ENCODE measurements at regions not wholly inside any gene's neighbourhood (a gene's known extent, or its start where the extent isn't known, plus 50 kb on each side); places are given as distances from the start of the nearest gene placed in this dataset.

- H3K36me3 Mint-ChIP-seq (ENCODE audit: insufficient read depth, unreplicated experiment), result no peaks in the 10 kb centered on the region
- H3K27me3 Mint-ChIP-seq (ENCODE audit: insufficient read depth, unreplicated experiment), result no peaks in the 10 kb centered on the region
- ChIA-PET CTCF (no interaction called here), POLR2A (no interaction called here)
- Histone ChIP-seq H3K27me3 (replicated peaks; ENCODE audit: control insufficient read depth, insufficient read depth, low read length) (no peaks in the 10 kb centered on the region), H3K9me3 (no peaks in the 10 kb centered on the region), H3K4me1 (no peaks in the 10 kb centered on the region), H3K4me3 (ENCODE audit: low read depth, low read length) (no peak overlapping the region), H3K36me3 (ENCODE audit: control insufficient read depth, insufficient read depth, low read length) (no peaks in the 10 kb centered on the region)
- DNase-seq, result no peak
- no peak overlapping the region for H3K4me3 Mint-ChIP-seq (ENCODE audit: unreplicated experiment)
- no peaks in the 10 kb centered on the region for H3K4me1 Mint-ChIP-seq (ENCODE audit: low read depth, unreplicated experiment)
- intact Hi-C loops (cut with micrococcal nuclease; ENCODE audit: unreplicated experiment), result no loop called here
- H3K9me3 Mint-ChIP-seq (ENCODE audit: unreplicated experiment), result no peaks in the 10 kb centered on the region
- TF ChIP-seq CTCF (IDR thresholded peaks at IDR 0.05; ENCODE audit: insufficient read depth in 1 of 2, low read depth in 1 of 2, low read length in 1 of 2, severe bottlenecking in 1 of 2, unreplicated experiment in 1 of 2), result no peak
- H3K27ac Mint-ChIP-seq (ENCODE audit: unreplicated experiment), result no peak overlapping the region
- BruUV-seq (replicated peaks), result no TSS peak
These were observed 208.3 kb downstream of the TRAM1L1 start for GRCh38 chr4:116877069-116877468.

GRCh38 chr4:116872941-116873340, 212.4 kb downstream of the TRAM1L1 start:
- Mint-ChIP-seq H3K27me3 (ENCODE audit: insufficient read depth, unreplicated experiment) (no peaks in the 10 kb centered on the region), H3K9me3 (ENCODE audit: unreplicated experiment) (no peaks in the 10 kb centered on the region), H3K27ac (ENCODE audit: unreplicated experiment) (no peak overlapping the region), H3K4me1 (ENCODE audit: low read depth, unreplicated experiment) (no peaks in the 10 kb centered on the region), H3K36me3 (ENCODE audit: insufficient read depth, unreplicated experiment) (no peaks in the 10 kb centered on the region), H3K4me3 (ENCODE audit: unreplicated experiment) (no peak overlapping the region)
- Histone ChIP-seq H3K9me3 (no peaks in the 10 kb centered on the region), H3K27me3 (replicated peaks; ENCODE audit: control insufficient read depth, insufficient read depth, low read length) (no peaks in the 10 kb centered on the region), H3K4me3 (ENCODE audit: low read depth, low read length) (no peak overlapping the region), H3K4me1 (no peaks in the 10 kb centered on the region), H3K36me3 (ENCODE audit: control insufficient read depth, insufficient read depth, low read length) (no peaks in the 10 kb centered on the region)
- DNase-seq, result no peak
- no TSS peak for BruUV-seq (replicated peaks)
- CTCF ChIA-PET, result no interaction called here
- POLR2A ChIA-PET, result no interaction called here
- intact Hi-C loops (cut with micrococcal nuclease; ENCODE audit: unreplicated experiment), result no loop called here
- no peak for TF ChIP-seq CTCF (IDR thresholded peaks at IDR 0.05; ENCODE audit: insufficient read depth in 1 of 2, low read depth in 1 of 2, low read length in 1 of 2, severe bottlenecking in 1 of 2, unreplicated experiment in 1 of 2)

GRCh38 chr4:116872308-116872707, 213.1 kb downstream of the TRAM1L1 start:
- Mint-ChIP-seq H3K4me1 (ENCODE audit: low read depth, unreplicated experiment) (no peaks in the 10 kb centered on the region), H3K27me3 (ENCODE audit: insufficient read depth, unreplicated experiment) (no peaks in the 10 kb centered on the region), H3K4me3 (ENCODE audit: unreplicated experiment) (no peak overlapping the region), H3K9me3 (ENCODE audit: unreplicated experiment) (no peaks in the 10 kb centered on the region), H3K27ac (ENCODE audit: unreplicated experiment) (no peak overlapping the region), H3K36me3 (ENCODE audit: insufficient read depth, unreplicated experiment) (no peaks in the 10 kb centered on the region)
- ChIA-PET CTCF (no interaction called here), POLR2A (no interaction called here)
- H3K9me3 ChIP-seq, result no peaks in the 10 kb centered on the region
- DNase-seq, result no peak
- BruUV-seq (replicated peaks), result no TSS peak
- no peak overlapping the region for H3K4me3 ChIP-seq (ENCODE audit: low read depth, low read length)
- H3K27me3 ChIP-seq (replicated peaks; ENCODE audit: control insufficient read depth, insufficient read depth, low read length), result no peaks in the 10 kb centered on the region
- intact Hi-C loops (cut with micrococcal nuclease; ENCODE audit: unreplicated experiment), result no loop called here
- no peaks in the 10 kb centered on the region for H3K36me3 ChIP-seq (ENCODE audit: control insufficient read depth, insufficient read depth, low read length)
- H3K4me1 ChIP-seq, result no peaks in the 10 kb centered on the region
- no peak for TF ChIP-seq CTCF (IDR thresholded peaks at IDR 0.05; ENCODE audit: insufficient read depth in 1 of 2, low read depth in 1 of 2, low read length in 1 of 2, severe bottlenecking in 1 of 2, unreplicated experiment in 1 of 2)
